ENCODE measurements at regions not wholly inside any gene's neighbourhood (a gene's known extent, or its start where the extent isn't known, plus 50 kb on each side); places are given as distances from the start of the nearest gene placed in this dataset.

DNA sequence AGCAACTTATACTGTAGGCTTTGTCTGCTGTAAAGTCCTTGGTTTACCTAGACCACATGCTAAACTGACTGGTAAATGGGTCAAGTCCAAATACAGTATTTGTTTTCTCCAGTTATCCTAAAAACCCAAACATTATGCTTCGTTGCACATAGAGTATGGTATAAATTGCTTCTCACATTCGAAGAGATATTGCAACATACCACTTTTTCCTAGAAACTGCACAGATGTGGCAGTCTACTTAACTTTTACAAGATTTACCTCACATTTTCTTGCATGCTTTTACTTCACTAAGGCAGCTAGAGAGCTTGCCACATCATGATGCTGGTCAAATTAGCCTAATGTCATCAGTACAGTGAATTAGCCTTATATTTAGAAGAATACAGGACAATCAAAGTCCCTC lies 66.0 kb upstream of the SCN7A start:
- no peak for DNase-seq (ENCODE audit: low spot score)

DNA sequence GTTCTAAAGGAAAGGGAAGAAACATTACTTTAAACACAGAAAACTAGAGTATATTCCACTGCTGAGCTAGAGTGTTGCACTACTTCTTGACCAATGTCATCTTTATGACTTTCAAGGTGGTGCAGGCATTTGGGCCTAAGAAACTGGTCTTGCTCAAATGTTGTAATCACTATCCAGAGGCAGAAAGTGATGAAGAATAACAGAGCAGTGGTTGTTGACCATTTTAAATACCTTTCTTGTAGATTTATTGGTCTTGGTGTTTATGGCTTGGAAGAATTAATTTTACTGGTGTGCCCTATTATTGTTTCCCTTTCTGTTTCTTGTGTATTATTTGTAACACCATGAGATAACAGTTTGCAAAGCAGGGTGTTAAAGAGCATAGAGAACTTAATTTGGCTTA lies 56.9 kb upstream of the SCN7A start:
- DNase-seq (ENCODE audit: low spot score): no peak

DNA sequence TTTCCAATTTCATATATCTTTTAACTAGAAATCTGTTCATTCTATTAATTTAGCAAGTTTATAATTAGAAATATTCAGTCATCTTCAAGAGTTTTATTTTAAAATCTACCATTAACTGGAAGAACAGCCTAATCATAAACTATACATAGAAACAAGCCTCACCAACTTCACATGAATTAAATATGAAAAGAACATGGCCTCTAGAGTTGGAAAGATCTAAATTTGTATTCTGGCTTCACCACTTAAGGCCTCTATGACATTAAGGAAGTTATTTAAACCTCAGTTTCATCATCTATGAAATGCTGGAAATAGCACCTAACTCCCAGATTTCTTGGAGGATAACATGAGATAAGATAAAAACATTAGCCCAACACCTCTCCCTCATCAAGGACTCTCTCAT lies 51.4 kb upstream of the SCN7A start:
- no peak for DNase-seq (ENCODE audit: low spot score)
